H1 (cell line): ENCODE measurements at regions not wholly inside any gene's neighbourhood (a gene's known extent, or its start where the extent isn't known, plus 50 kb on each side); places are given as distances from the start of the nearest gene placed in this dataset.

Source experiments
- ASH2L ChIP-seq: fragments of 200-600, 300-600 bp; sonication (generic); IDR thresholded peaks from one replicate; pipeline ENCODE4 v1.7.1; 2017; ENCODE audit warnings: low read length
- BRCA1 ChIP-seq: IDR thresholded peaks from 2 replicates; pipeline ENCODE4 v1.6.1; 2012; ENCODE audit warnings: low read depth, low read length, improper control_type of control experiment
- CREB1 ChIP-seq: IDR thresholded peaks from 2 replicates; pipeline ENCODE4 v1.6.1; 2012; ENCODE audit warnings: inconsistent platforms
- FOSL1 ChIP-seq: IDR thresholded peaks from 2 replicates; pipeline ENCODE4 v1.6.1; 2011; ENCODE audit warnings: mild to moderate bottlenecking, low read depth, low read length, moderate library complexity; ENCODE audit not compliant: insufficient read depth
- POU5F1 ChIP-seq: IDR thresholded peaks from 2 replicates; pipeline ENCODE4 v1.6.1; 2011; ENCODE audit warnings: low read depth, mild to moderate bottlenecking, low read length, moderate library complexity
- SIRT6 ChIP-seq: IDR thresholded peaks from one replicate; pipeline ENCODE4 v1.7.1; 2012; ENCODE audit warnings: low read length, inconsistent platforms
- SRF ChIP-seq: IDR thresholded peaks from 2 replicates; pipeline ENCODE4 v1.6.1; 2011; ENCODE audit warnings: mild to moderate bottlenecking, low read depth, low read length, moderate library complexity
- TF ChIP-seq, protein P1 (sequence below): fragments of 300-600 bp; sonication (generic); IDR thresholded peaks from 2 replicates; pipeline ENCODE4 v1.7.1; 2012; ENCODE audit warnings: low read length, moderate library complexity, mild to moderate bottlenecking, inconsistent platforms; ENCODE audit not compliant: insufficient replicate concordance
- TF ChIP-seq, protein P2 (sequence below): IDR thresholded peaks from 2 replicates; pipeline ENCODE4 v1.6.1; 2012; ENCODE audit warnings: inconsistent platforms
- TF ChIP-seq, protein P3 (sequence below): IDR thresholded peaks from 2 replicates; pipeline ENCODE4 v1.6.1; 2011; ENCODE audit warnings: low read length, improper control_type of control experiment

DNA sequence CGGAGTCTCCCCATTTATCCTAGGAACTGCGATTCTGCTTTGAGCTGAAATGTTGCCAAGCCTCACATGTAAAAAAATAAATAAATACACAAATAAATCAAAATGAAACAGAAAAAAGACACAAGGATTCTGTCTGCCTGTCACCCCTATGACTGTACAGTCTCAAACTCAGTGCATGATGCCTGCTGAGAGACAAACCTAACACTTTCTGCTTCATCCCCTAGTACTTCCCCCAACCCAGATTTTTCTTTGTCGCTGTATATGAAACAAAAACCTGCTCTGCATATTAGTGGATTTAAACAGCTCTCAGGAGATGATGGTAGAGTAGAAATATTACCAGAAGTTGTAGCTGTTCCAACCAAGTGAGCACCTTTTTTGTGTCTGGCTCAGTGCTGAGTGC, 530.7 kb upstream of the CFAP20DC start (continued):
- TF ChIP-seq, protein P1, sequence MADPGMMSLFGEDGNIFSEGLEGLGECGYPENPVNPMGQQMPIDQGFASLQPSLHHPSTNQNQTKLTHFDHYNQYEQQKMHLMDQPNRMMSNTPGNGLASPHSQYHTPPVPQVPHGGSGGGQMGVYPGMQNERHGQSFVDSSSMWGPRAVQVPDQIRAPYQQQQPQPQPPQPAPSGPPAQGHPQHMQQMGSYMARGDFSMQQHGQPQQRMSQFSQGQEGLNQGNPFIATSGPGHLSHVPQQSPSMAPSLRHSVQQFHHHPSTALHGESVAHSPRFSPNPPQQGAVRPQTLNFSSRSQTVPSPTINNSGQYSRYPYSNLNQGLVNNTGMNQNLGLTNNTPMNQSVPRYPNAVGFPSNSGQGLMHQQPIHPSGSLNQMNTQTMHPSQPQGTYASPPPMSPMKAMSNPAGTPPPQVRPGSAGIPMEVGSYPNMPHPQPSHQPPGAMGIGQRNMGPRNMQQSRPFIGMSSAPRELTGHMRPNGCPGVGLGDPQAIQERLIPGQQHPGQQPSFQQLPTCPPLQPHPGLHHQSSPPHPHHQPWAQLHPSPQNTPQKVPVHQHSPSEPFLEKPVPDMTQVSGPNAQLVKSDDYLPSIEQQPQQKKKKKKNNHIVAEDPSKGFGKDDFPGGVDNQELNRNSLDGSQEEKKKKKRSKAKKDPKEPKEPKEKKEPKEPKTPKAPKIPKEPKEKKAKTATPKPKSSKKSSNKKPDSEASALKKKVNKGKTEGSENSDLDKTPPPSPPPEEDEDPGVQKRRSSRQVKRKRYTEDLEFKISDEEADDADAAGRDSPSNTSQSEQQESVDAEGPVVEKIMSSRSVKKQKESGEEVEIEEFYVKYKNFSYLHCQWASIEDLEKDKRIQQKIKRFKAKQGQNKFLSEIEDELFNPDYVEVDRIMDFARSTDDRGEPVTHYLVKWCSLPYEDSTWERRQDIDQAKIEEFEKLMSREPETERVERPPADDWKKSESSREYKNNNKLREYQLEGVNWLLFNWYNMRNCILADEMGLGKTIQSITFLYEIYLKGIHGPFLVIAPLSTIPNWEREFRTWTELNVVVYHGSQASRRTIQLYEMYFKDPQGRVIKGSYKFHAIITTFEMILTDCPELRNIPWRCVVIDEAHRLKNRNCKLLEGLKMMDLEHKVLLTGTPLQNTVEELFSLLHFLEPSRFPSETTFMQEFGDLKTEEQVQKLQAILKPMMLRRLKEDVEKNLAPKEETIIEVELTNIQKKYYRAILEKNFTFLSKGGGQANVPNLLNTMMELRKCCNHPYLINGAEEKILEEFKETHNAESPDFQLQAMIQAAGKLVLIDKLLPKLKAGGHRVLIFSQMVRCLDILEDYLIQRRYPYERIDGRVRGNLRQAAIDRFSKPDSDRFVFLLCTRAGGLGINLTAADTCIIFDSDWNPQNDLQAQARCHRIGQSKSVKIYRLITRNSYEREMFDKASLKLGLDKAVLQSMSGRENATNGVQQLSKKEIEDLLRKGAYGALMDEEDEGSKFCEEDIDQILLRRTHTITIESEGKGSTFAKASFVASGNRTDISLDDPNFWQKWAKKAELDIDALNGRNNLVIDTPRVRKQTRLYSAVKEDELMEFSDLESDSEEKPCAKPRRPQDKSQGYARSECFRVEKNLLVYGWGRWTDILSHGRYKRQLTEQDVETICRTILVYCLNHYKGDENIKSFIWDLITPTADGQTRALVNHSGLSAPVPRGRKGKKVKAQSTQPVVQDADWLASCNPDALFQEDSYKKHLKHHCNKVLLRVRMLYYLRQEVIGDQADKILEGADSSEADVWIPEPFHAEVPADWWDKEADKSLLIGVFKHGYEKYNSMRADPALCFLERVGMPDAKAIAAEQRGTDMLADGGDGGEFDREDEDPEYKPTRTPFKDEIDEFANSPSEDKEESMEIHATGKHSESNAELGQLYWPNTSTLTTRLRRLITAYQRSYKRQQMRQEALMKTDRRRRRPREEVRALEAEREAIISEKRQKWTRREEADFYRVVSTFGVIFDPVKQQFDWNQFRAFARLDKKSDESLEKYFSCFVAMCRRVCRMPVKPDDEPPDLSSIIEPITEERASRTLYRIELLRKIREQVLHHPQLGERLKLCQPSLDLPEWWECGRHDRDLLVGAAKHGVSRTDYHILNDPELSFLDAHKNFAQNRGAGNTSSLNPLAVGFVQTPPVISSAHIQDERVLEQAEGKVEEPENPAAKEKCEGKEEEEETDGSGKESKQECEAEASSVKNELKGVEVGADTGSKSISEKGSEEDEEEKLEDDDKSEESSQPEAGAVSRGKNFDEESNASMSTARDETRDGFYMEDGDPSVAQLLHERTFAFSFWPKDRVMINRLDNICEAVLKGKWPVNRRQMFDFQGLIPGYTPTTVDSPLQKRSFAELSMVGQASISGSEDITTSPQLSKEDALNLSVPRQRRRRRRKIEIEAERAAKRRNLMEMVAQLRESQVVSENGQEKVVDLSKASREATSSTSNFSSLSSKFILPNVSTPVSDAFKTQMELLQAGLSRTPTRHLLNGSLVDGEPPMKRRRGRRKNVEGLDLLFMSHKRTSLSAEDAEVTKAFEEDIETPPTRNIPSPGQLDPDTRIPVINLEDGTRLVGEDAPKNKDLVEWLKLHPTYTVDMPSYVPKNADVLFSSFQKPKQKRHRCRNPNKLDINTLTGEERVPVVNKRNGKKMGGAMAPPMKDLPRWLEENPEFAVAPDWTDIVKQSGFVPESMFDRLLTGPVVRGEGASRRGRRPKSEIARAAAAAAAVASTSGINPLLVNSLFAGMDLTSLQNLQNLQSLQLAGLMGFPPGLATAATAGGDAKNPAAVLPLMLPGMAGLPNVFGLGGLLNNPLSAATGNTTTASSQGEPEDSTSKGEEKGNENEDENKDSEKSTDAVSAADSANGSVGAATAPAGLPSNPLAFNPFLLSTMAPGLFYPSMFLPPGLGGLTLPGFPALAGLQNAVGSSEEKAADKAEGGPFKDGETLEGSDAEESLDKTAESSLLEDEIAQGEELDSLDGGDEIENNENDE, result no peak
- TF ChIP-seq CREB1 (no peak), BRCA1 (no peak), SIRT6 (no peak), SRF (no peak), FOSL1 (no peak), POU5F1 (no peak), ASH2L (no peak)
- TF ChIP-seq, protein P2, sequence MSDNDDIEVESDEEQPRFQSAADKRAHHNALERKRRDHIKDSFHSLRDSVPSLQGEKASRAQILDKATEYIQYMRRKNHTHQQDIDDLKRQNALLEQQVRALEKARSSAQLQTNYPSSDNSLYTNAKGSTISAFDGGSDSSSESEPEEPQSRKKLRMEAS, result no peak
- TF ChIP-seq, protein P3, sequence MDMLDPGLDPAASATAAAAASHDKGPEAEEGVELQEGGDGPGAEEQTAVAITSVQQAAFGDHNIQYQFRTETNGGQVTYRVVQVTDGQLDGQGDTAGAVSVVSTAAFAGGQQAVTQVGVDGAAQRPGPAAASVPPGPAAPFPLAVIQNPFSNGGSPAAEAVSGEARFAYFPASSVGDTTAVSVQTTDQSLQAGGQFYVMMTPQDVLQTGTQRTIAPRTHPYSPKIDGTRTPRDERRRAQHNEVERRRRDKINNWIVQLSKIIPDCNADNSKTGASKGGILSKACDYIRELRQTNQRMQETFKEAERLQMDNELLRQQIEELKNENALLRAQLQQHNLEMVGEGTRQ, result no peak
